SK-N-SH treated with all-trans-retinoic acid at 6 μM for 48 hours (cell line): ENCODE measurements at regions not wholly inside any gene's neighbourhood (a gene's known extent, or its start where the extent isn't known, plus 50 kb on each side); places are given as distances from the start of the nearest gene placed in this dataset.

Experiments used
- ATAC-seq: fragments of 200-7000 bp; cut with Tn5 transposase; 3 replicates; pipeline ENCODE4 v1.9.1; 2020; ENCODE audit warnings: mild to moderate bottlenecking, moderate library complexity
- ARNTL ChIP-seq: fragments of 450-650 bp; formaldehyde crosslinking; IDR thresholded peaks from 2 replicates; pipeline ENCODE4 v1.5.0; 2020; ENCODE audit warnings: low read depth, mild to moderate bottlenecking, moderate library complexity, borderline replicate concordance
- CREB5 ChIP-seq: fragments of 250-450 bp; sonication (Bioruptor Pico); IDR thresholded peaks from 2 replicates; pipeline ENCODE4 v1.5.1; 2020; ENCODE audit warnings: low read depth, mild to moderate bottlenecking, moderate library complexity
- CSDC2 ChIP-seq: fragments of 250-450 bp; sonication (Bioruptor Pico); IDR thresholded peaks from 2 replicates; pipeline ENCODE4 v1.5.0; 2020; ENCODE audit warnings: mild to moderate bottlenecking, moderate library complexity
- CSRNP3 ChIP-seq: fragments of 250-450 bp; sonication (Bioruptor Pico); IDR thresholded peaks from 2 replicates; pipeline ENCODE4 v1.5.1; 2021; ENCODE audit warnings: mild to moderate bottlenecking, moderate library complexity
- ESRRG ChIP-seq: fragments of 250-450 bp; sonication (Bioruptor Pico); IDR thresholded peaks from 2 replicates; pipeline ENCODE4 v1.6.1; 2021; ENCODE audit warnings: mild to moderate bottlenecking
- GLIS3 ChIP-seq: fragments of 250-450 bp; sonication (Bioruptor Pico); IDR thresholded peaks from 2 replicates; pipeline ENCODE4 v1.5.0; 2020; ENCODE audit warnings: mild to moderate bottlenecking, moderate library complexity
- ISL1 ChIP-seq: fragments of 250-450 bp; sonication (Bioruptor Pico); IDR thresholded peaks from 2 replicates; pipeline ENCODE4 v2.1.2; 2022; ENCODE audit warnings: mild to moderate bottlenecking, moderate library complexity
- OSR1 ChIP-seq: fragments of 250-450 bp; sonication (Bioruptor Pico); IDR thresholded peaks from 2 replicates; pipeline ENCODE4 v1.8.0; 2022; ENCODE audit warnings: moderate library complexity, mild to moderate bottlenecking, inconsistent platforms
- PATZ1 ChIP-seq: fragments of 250-450 bp; sonication (Bioruptor Pico); IDR thresholded peaks from 2 replicates; pipeline ENCODE4 v1.8.0; 2020; ENCODE audit warnings: mild to moderate bottlenecking, moderate library complexity, borderline replicate concordance
- POU6F1 ChIP-seq: fragments of 250-450 bp; sonication (Bioruptor Pico); IDR thresholded peaks from 2 replicates; pipeline ENCODE4 v1.8.0; 2021; ENCODE audit warnings: low read depth, mild to moderate bottlenecking, moderate library complexity, borderline replicate concordance
- PPARA ChIP-seq: fragments of 250-450 bp; sonication (Bioruptor Pico); IDR thresholded peaks from 2 replicates; pipeline ENCODE4 v1.5.0; 2020; ENCODE audit warnings: mild to moderate bottlenecking, borderline replicate concordance
- RARB ChIP-seq: fragments of 250-450 bp; sonication (Bioruptor Pico); IDR thresholded peaks from 2 replicates; pipeline ENCODE4 v1.8.0; 2021; ENCODE audit warnings: mild to moderate bottlenecking, moderate library complexity
- SNAI2 ChIP-seq: fragments of 250-450 bp; sonication (Bioruptor Pico); IDR thresholded peaks from 2 replicates; pipeline ENCODE4 v1.5.0; 2020; ENCODE audit warnings: mild to moderate bottlenecking, moderate library complexity
- TCF4 ChIP-seq: fragments of 250-450 bp; sonication (Bioruptor Pico); IDR thresholded peaks from 2 replicates; pipeline ENCODE4 v1.8.0; 2021; ENCODE audit warnings: mild to moderate bottlenecking, moderate library complexity, borderline replicate concordance
- TSHZ2 ChIP-seq: fragments of 250-450 bp; sonication (Bioruptor Pico); IDR thresholded peaks from 2 replicates; pipeline ENCODE4 v1.5.0; 2020; ENCODE audit warnings: mild to moderate bottlenecking, moderate library complexity
- ZC3H10 ChIP-seq: fragments of 250-450 bp; sonication (Bioruptor Pico); IDR thresholded peaks from 2 replicates; pipeline ENCODE4 v1.5.1; 2021; ENCODE audit warnings: mild to moderate bottlenecking, moderate library complexity
- ZFP30 ChIP-seq: fragments of 450-650 bp; formaldehyde crosslinking; IDR thresholded peaks from 2 replicates; pipeline ENCODE4 v1.5.0; 2022; ENCODE audit warnings: mild to moderate bottlenecking, moderate library complexity
- ZNF565 ChIP-seq: fragments of 450-650 bp; formaldehyde crosslinking; conservative IDR thresholded peaks from 2 replicates; pipeline ENCODE4 v1.5.0; 2020; ENCODE audit warnings: low read depth, mild to moderate bottlenecking, moderate library complexity
- ZNF8 ChIP-seq: fragments of 450-650 bp; formaldehyde crosslinking; IDR thresholded peaks from 2 replicates; pipeline ENCODE4 v1.5.0; 2020; ENCODE audit warnings: mild to moderate bottlenecking, moderate library complexity

- peak; percentile 44; the same call in 2 of the 3 replicates for ATAC-seq
- TF ChIP-seq ZNF565: no peak
- no peak for TF ChIP-seq CREB5
- TF ChIP-seq ARNTL (CRISPR knock-in tag): no peak
- TF ChIP-seq PATZ1 (CRISPR knock-in tag): no peak
- no peak for TF ChIP-seq ZFP30 (CRISPR knock-in tag)
- no peak for TF ChIP-seq GLIS3 (CRISPR knock-in tag)
- no peak for TF ChIP-seq ZC3H10 (CRISPR knock-in tag)
- no peak for TF ChIP-seq TCF4 (CRISPR knock-in tag)
- TF ChIP-seq TSHZ2 (CRISPR knock-in tag): no peak
- no peak for TF ChIP-seq RARB
- TF ChIP-seq PPARA: no peak
- TF ChIP-seq POU6F1 (CRISPR knock-in tag): no peak
- no peak for TF ChIP-seq OSR1 (CRISPR knock-in tag)
- TF ChIP-seq ISL1 (CRISPR knock-in tag): no peak
These were observed 263.6 kb upstream of the HES1 start for GRCh38 chr3:193872265-193872753.

- TF ChIP-seq ISL1 (CRISPR knock-in tag): no peak
- no peak for TF ChIP-seq PPARA
- no peak for TF ChIP-seq TSHZ2 (CRISPR knock-in tag)
- TF ChIP-seq SNAI2: no peak
- TF ChIP-seq RARB: no peak
- no peak for TF ChIP-seq OSR1 (CRISPR knock-in tag)
- no peak for ATAC-seq
These were observed 262.3 kb upstream of the HES1 start for GRCh38 chr3:193873426-193874201.

- no peak for ATAC-seq
- TF ChIP-seq ZNF8 (CRISPR knock-in tag): no peak
- TF ChIP-seq TSHZ2 (CRISPR knock-in tag): no peak
- TF ChIP-seq POU6F1 (CRISPR knock-in tag): no peak
- no peak for TF ChIP-seq CSDC2 (CRISPR knock-in tag)
- TF ChIP-seq ZFP30 (CRISPR knock-in tag): no peak
- TF ChIP-seq PPARA: no peak
- TF ChIP-seq ESRRG (CRISPR knock-in tag): no peak
- no peak for TF ChIP-seq CSRNP3 (CRISPR knock-in tag)
- no peak for TF ChIP-seq ZC3H10 (CRISPR knock-in tag)
- TF ChIP-seq RARB: no peak
These were observed 261.4 kb upstream of the HES1 start for GRCh38 chr3:193874512-193874911.
